ENCODE measurements at regions not wholly inside any gene's neighbourhood (a gene's known extent, or its start where the extent isn't known, plus 50 kb on each side); places are given as distances from the start of the nearest gene placed in this dataset.
A peak's percentile ranks its signal among the peaks of the same experiment; 100 is the strongest.

DNA sequence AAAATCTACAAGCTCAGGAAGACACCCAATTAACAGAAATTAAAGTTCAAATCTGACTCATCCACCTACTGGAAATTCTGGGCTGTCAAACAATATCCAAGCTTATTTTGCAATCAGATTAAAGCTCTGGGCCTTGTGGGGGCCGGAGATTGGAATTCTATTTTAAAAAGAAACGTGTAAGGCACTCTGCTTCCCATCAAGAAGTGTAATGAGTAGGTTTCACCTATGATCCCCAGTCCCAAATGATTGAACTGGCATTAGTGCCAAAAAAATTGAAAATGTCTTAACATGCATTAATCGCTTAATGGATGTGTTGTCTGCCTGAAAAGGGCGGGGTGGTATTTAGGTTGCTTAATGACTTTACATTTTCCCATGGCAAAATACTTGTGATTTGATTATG is 542.4 kb upstream of the BTBD3 start:
- DNase-seq: no peak
- Histone ChIP-seq H3K27me3 (replicated peaks) (no peaks in the 10 kb centered on the region), H3K27ac (no peak overlapping the region), H3K36me3 (replicated peaks) (no peaks in the 10 kb centered on the region), H3K4me3 (ENCODE audit: low read depth, low read length) (no peak overlapping the region)
- TF ChIP-seq, protein P1, sequence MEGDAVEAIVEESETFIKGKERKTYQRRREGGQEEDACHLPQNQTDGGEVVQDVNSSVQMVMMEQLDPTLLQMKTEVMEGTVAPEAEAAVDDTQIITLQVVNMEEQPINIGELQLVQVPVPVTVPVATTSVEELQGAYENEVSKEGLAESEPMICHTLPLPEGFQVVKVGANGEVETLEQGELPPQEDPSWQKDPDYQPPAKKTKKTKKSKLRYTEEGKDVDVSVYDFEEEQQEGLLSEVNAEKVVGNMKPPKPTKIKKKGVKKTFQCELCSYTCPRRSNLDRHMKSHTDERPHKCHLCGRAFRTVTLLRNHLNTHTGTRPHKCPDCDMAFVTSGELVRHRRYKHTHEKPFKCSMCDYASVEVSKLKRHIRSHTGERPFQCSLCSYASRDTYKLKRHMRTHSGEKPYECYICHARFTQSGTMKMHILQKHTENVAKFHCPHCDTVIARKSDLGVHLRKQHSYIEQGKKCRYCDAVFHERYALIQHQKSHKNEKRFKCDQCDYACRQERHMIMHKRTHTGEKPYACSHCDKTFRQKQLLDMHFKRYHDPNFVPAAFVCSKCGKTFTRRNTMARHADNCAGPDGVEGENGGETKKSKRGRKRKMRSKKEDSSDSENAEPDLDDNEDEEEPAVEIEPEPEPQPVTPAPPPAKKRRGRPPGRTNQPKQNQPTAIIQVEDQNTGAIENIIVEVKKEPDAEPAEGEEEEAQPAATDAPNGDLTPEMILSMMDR (IDR thresholded peaks at IDR 0.05; ENCODE audit: low read depth, low read length, missing control alignments): no peak
- in situ Hi-C loops (cut with HindIII; ENCODE audit: low pct_ligation_motif_present, low sequenced_read_pairs): no loop called here

- Histone ChIP-seq H3K27me3 (replicated peaks) (no peaks in the 10 kb centered on the region), H3K27ac (no peak overlapping the region), H3K4me3 (ENCODE audit: low read depth, low read length) (no peak overlapping the region), H3K36me3 (replicated peaks) (no peaks in the 10 kb centered on the region)
- DNase-seq: no peak
- in situ Hi-C loops (cut with HindIII; ENCODE audit: low pct_ligation_motif_present, low sequenced_read_pairs): no loop called here
- TF ChIP-seq, protein P1 (IDR thresholded peaks at IDR 0.05; ENCODE audit: low read depth, low read length, missing control alignments): no peak
Measured at GRCh38 chr20:11375966-11376365, 541.7 kb upstream of the BTBD3 start.

DNA sequence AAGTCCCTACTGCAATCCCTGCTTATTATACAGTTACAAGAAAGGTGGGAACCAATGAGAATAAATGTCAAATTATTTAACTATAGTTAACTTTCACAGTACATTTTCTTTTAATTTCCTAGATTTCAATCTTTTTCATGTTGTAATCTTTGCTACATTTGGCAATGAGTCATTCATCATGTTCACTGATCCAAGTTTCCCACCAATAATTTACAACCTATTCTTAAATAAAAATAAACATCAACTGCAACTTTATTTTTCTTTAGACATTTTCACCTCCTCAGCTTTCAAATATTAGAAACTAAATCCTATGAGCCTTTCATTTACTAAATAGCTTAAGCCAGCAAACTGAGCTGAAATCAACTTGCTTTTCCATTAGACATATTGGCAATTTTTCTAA is 541.3 kb upstream of the BTBD3 start:
- TF ChIP-seq, protein P1 (IDR thresholded peaks at IDR 0.05; ENCODE audit: low read depth, low read length, missing control alignments): no peak
- H3K27me3 ChIP-seq (replicated peaks): no peaks in the 10 kb centered on the region
- H3K36me3 ChIP-seq (replicated peaks): no peaks in the 10 kb centered on the region
- no peak overlapping the region for H3K4me3 ChIP-seq (ENCODE audit: low read depth, low read length)
- in situ Hi-C loops (cut with HindIII; ENCODE audit: low pct_ligation_motif_present, low sequenced_read_pairs): no loop called here
- peak overlapping the region; percentile 22 for H3K27ac ChIP-seq
- DNase-seq: no peak

GRCh38 chr20:11376998-11377397 is 540.7 kb upstream of the BTBD3 start:
- DNase-seq: peak; percentile 94
- TF ChIP-seq, protein P1 (IDR thresholded peaks at IDR 0.05; ENCODE audit: low read depth, low read length, missing control alignments): no peak
- in situ Hi-C loops (cut with HindIII; ENCODE audit: low pct_ligation_motif_present, low sequenced_read_pairs): no loop called here
- Histone ChIP-seq H3K36me3 (replicated peaks) (no peaks in the 10 kb centered on the region), H3K27me3 (replicated peaks) (no peaks in the 10 kb centered on the region), H3K4me3 (ENCODE audit: low read depth, low read length) (no peak overlapping the region), H3K27ac (peak overlapping the region; percentile 22)

- Histone ChIP-seq H3K36me3 (replicated peaks) (no peaks in the 10 kb centered on the region), H3K4me3 (ENCODE audit: low read depth, low read length) (no peak overlapping the region), H3K27me3 (replicated peaks) (no peaks in the 10 kb centered on the region), H3K27ac (no peak overlapping the region)
- TF ChIP-seq, protein P1 (IDR thresholded peaks at IDR 0.05; ENCODE audit: low read depth, low read length, missing control alignments): no peak
- DNase-seq: no peak
- in situ Hi-C loops (cut with HindIII; ENCODE audit: low pct_ligation_motif_present, low sequenced_read_pairs): no loop called here
Measured at GRCh38 chr20:11377761-11378160, 539.9 kb upstream of the BTBD3 start.

DNA sequence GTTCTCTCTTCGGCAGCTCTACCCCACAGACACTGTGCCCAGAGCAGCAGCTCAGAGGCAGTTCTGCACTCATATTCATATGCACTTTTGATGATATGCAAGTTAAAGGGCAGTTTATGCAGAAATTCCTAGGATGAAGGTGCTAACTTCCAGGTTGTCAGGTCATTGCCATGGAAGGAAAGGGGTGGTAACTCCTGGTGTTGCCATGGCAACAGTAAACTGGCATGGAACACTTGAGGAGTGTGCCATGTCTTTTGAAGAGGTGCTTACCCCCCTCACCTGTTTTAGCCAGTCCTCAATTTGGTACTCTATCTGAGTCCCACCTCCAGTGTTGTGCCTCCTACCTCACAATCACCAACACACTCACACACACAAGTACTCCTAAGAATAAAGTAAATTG is 539.4 kb upstream of the BTBD3 start:
- in situ Hi-C loops (cut with HindIII; ENCODE audit: low pct_ligation_motif_present, low sequenced_read_pairs): no loop called here
- H3K27ac ChIP-seq: no peak overlapping the region

More for the DNA sequence above, 539.4 kb upstream of the BTBD3 start:
- Histone ChIP-seq H3K4me3 (ENCODE audit: low read depth, low read length) (no peak overlapping the region), H3K36me3 (replicated peaks) (no peaks in the 10 kb centered on the region), H3K27me3 (replicated peaks) (no peaks in the 10 kb centered on the region)
- no peak for DNase-seq
- TF ChIP-seq, protein P1 (IDR thresholded peaks at IDR 0.05; ENCODE audit: low read depth, low read length, missing control alignments): no peak
